HCT116 (cell line): ENCODE measurements at regions not wholly inside any gene's neighbourhood (a gene's known extent, or its start where the extent isn't known, plus 50 kb on each side); places are given as distances from the start of the nearest gene placed in this dataset.
A peak's percentile ranks its signal among the peaks of the same experiment; 100 is the strongest.

ENCODE experiments used
- ATAC-seq: fragments of 200-7000 bp; cut with Tn5 transposase; 2 replicates; pipeline ENCODE4 v1.9.1; 2020; ENCODE audit warnings: mild to moderate bottlenecking, moderate library complexity
- BruUV-seq: library from RNA; stranded (reverse); fragments of 400-500 nt; replicated peaks from 2 replicates; lab custom pipeline; 2021; lab: Mats Ljungman, UMichigan
- CTCF ChIA-PET: fragments of 300-600 bp; sonication (Branson Sonifier 250); formaldehyde crosslinking; loops from one replicate; lab custom pipeline; 2021; ENCODE audit warnings: antibody characterized with exemption; lab: Charles Lee
- POLR2A ChIA-PET: fragments of 300-600, 350-600 bp; sonication (Branson Sonifier 250); formaldehyde crosslinking; loops from one replicate; lab custom pipeline; 2021; ENCODE audit warnings: antibody characterized with exemption; lab: Charles Lee
- RAD21 ChIA-PET, 2 experiments: fragments of 300-600 bp; sonication (Branson Sonifier 250); formaldehyde crosslinking; loops; one replicate each; lab custom pipeline; 2023; ENCODE audit warnings: low total read pairs in 2 of 2; ENCODE audit not compliant: uncharacterized antibody in 2 of 2, unreplicated experiment in 2 of 2, low non-redundant PET in 1 of 2; lab: Charles Lee
- DNase-seq: peaks from one replicate; pipeline ENCODE4 v3.0.0-alpha.2; 2010; ENCODE audit warnings: low read depth, low spot score
- H2AFZ ChIP-seq: fragments of 200-600 bp; shearing (Covaris generic), sonication (generic); 2 replicates; pipeline ENCODE4 v1.6.1; 2017; ENCODE audit warnings: low read depth, mixed run types, mixed read lengths, antibody characterized with exemption, low read length; ENCODE audit not compliant: poor library complexity, severe bottlenecking
- H3K27ac ChIP-seq: 2 replicates; pipeline ENCODE4 v1.5.1; 2012; ENCODE audit warnings: low read depth, low read length
- H3K27me3 ChIP-seq: fragments of 200-600 bp; sonication (generic); 2 replicates; pipeline ENCODE4 v1.6.1; 2016; ENCODE audit warnings: mixed run types, low read length, mixed read lengths; ENCODE audit not compliant: insufficient read depth
- H3K36me3 ChIP-seq, 2 experiments: fragments of 200-500 bp in 1 of 2; fragments of 200-600 bp in 1 of 2; sonication (Bioruptor generic) in 1 of 2; sonication (generic) in 1 of 2; 2 replicates each; pipeline versions ENCODE4 v1.5.1 to v1.6.1; 2014 to 2016; ENCODE audit warnings: low read length in 2 of 2, inconsistent platforms in 1 of 2, mixed read lengths in 1 of 2, mixed run types in 1 of 2; ENCODE audit not compliant: insufficient read depth in 2 of 2, control insufficient read depth in 1 of 2
- H3K4me1 ChIP-seq, 2 experiments: fragments of 200-600 bp in 1 of 2; sonication (generic) in 1 of 2; 2 replicates each; pipeline versions ENCODE4 v1.5.1 to v1.6.1; 2012 to 2017; ENCODE audit warnings: low read length in 2 of 2, inconsistent platforms in 1 of 2, mild to moderate bottlenecking in 1 of 2, mixed read lengths in 1 of 2, mixed run types in 1 of 2, moderate library complexity in 1 of 2; ENCODE audit not compliant: insufficient read depth in 2 of 2, control insufficient read depth in 1 of 2
- H3K4me2 ChIP-seq: fragments of 200-600 bp; sonication (generic); 2 replicates; pipeline ENCODE4 v1.6.1; 2017; ENCODE audit warnings: mixed run types, low read length, mixed read lengths
- H3K4me3 ChIP-seq, 2 experiments: fragments of 200-600 bp in 1 of 2; sonication (generic) in 1 of 2; replicated peaks in 1 of 2; 2 replicates each; pipeline ENCODE4 v1.5.1; 2011 to 2016; ENCODE audit warnings: low read length in 2 of 2, control low read depth in 1 of 2, low read depth in 1 of 2, mild to moderate bottlenecking in 1 of 2, mixed read lengths in 1 of 2, mixed run types in 1 of 2
- H3K79me2 ChIP-seq: fragments of 200-600 bp; sonication (generic); 2 replicates; pipeline ENCODE4 v1.6.1; 2017; ENCODE audit warnings: mild to moderate bottlenecking, mixed run types, low read length, moderate library complexity, mixed read lengths; ENCODE audit not compliant: insufficient read depth
- H3K9ac ChIP-seq: fragments of 200-600 bp; sonication (generic); 2 replicates; pipeline ENCODE4 v1.6.1; 2016; ENCODE audit warnings: low read length, mixed read lengths
- H3K9me2 ChIP-seq: fragments of 200-600 bp; sonication (generic), shearing (Covaris generic); 2 replicates; pipeline ENCODE4 v1.6.1; 2017; ENCODE audit warnings: mixed run types, mild to moderate bottlenecking, moderate library complexity; ENCODE audit not compliant: insufficient read depth
- H3K9me3 ChIP-seq, 2 experiments: fragments of 200-500 bp in 1 of 2; fragments of 200-600 bp in 1 of 2; sonication (Bioruptor generic) in 1 of 2; sonication (generic) in 1 of 2; 2 replicates each; pipeline ENCODE4 v1.6.1; 2014 to 2017; ENCODE audit warnings: low read length in 2 of 2, mixed read lengths in 2 of 2, inconsistent platforms in 1 of 2, low read depth in 1 of 2, mild to moderate bottlenecking in 1 of 2, mixed run types in 1 of 2, moderate library complexity in 1 of 2; ENCODE audit not compliant: control insufficient read depth in 1 of 2, insufficient read depth in 1 of 2
- H4K20me1 ChIP-seq: fragments of 200-600 bp; sonication (generic), shearing (Covaris generic); 2 replicates; pipeline ENCODE4 v1.6.1; 2017; ENCODE audit warnings: mixed run types, mild to moderate bottlenecking, moderate library complexity; ENCODE audit not compliant: insufficient read depth
- ATF3 ChIP-seq: IDR thresholded peaks from 2 replicates; pipeline ENCODE4 v1.6.1; 2012
- CBX3 ChIP-seq: IDR thresholded peaks from 2 replicates; pipeline ENCODE4 v1.6.1; 2012; ENCODE audit warnings: low read depth
- CEBPB ChIP-seq: IDR thresholded peaks from 2 replicates; pipeline ENCODE4 v1.6.1; 2012; ENCODE audit warnings: low read depth
- EGR1 ChIP-seq: IDR thresholded peaks from 2 replicates; pipeline ENCODE4 v1.6.1; 2012; ENCODE audit warnings: low read depth
- ELF1 ChIP-seq: IDR thresholded peaks from 2 replicates; pipeline ENCODE4 v1.6.1; 2012; ENCODE audit warnings: low read depth, borderline replicate concordance
- FOSL1 ChIP-seq: IDR thresholded peaks from 2 replicates; pipeline ENCODE4 v1.6.1; 2012; ENCODE audit warnings: low read depth
- MAX ChIP-seq: IDR thresholded peaks from 2 replicates; pipeline ENCODE4 v1.6.1; 2012
- POLR2AphosphoS5 ChIP-seq: IDR thresholded peaks from 2 replicates; pipeline ENCODE4 v1.6.1; 2011; ENCODE audit warnings: mild to moderate bottlenecking, low read depth, low read length, moderate library complexity
- REST ChIP-seq: IDR thresholded peaks from 2 replicates; pipeline ENCODE4 v1.6.1; 2012; ENCODE audit warnings: low read depth
- SIN3A ChIP-seq: IDR thresholded peaks from 2 replicates; pipeline ENCODE4 v1.6.1; 2012; ENCODE audit warnings: low read depth
- TCF7L2 ChIP-seq: IDR thresholded peaks from 2 replicates; pipeline ENCODE4 v1.7.0; 2011; ENCODE audit warnings: borderline replicate concordance, inconsistent platforms; ENCODE audit not compliant: insufficient read depth, insufficient read length; ENCODE audit errors: extremely low read depth
- YY1 ChIP-seq: IDR thresholded peaks from 2 replicates; pipeline ENCODE4 v1.6.1; 2011; ENCODE audit warnings: low read length, low read depth, moderate library complexity, mild to moderate bottlenecking; ENCODE audit not compliant: insufficient replicate concordance; ENCODE audit errors: extremely low read depth
- ZFX ChIP-seq: fragments of 450-650 bp; IDR thresholded peaks from 2 replicates; pipeline ENCODE4 v1.6.1; 2017
- ZNF274 ChIP-seq: fragments of 200-500 bp; sonication (Bioruptor generic); IDR thresholded peaks from 2 replicates; pipeline ENCODE4 v1.6.1; 2014; ENCODE audit warnings: mild to moderate bottlenecking, low read depth, low read length, inconsistent platforms
- intact Hi-C: fragments of 100-400 bp; cut with micrococcal nuclease; formaldehyde crosslinking; loops from 2 replicates; pipeline ENCODE4 v1.10.0; 2022

GRCh38 chr10:61844116-61844822 is 57.2 kb upstream of the ARID5B start:
- no peak for TF ChIP-seq MAX
- TF ChIP-seq CEBPB, result no peak
- TF ChIP-seq TCF7L2, result no peak
- TF ChIP-seq ELF1, result no peak
- no peak for TF ChIP-seq ZNF274
- TF ChIP-seq YY1, result no peak
- TF ChIP-seq POLR2AphosphoS5, result no peak
- H3K27ac ChIP-seq, result no peak overlapping the region
- H3K79me2 ChIP-seq, result no peaks in the 10 kb centered on the region
- ChIA-PET CTCF (no interaction called here), POLR2A (no interaction called here), RAD21 (interaction anchor here in 1 of 2 experiments (1.2 kb wide), 1 partner anchor 53 kb away, joined by 3 read pairs; no protein-coding TSS in a partner anchor)
- H3K4me3 ChIP-seq, result no peak overlapping the region
- DNase-seq (no peak), ATAC-seq (no peak)
- no TSS peak for BruUV-seq
- intact Hi-C loops, result no loop called here
- H3K9ac ChIP-seq, result no peak overlapping the region
- H3K4me2 ChIP-seq, result 0 out of 2 replicates have a peak overlapping the region, but pooled peaks have one; percentile 3
- H3K36me3 ChIP-seq, result no peaks in the 10 kb centered on the region
- H2AFZ ChIP-seq, result peak overlapping the region; percentile 12
- peaks cover 11 to 34% of the 10 kb centered on the region in 2 experiments; a peak in 3 of 4 replicates for H3K4me1 ChIP-seq
- no peaks in the 10 kb centered on the region for H4K20me1 ChIP-seq
- no peaks in the 10 kb centered on the region for H3K9me3 ChIP-seq
- H3K27me3 ChIP-seq, result no peaks in the 10 kb centered on the region
- no peaks in the 10 kb centered on the region for H3K9me2 ChIP-seq

- Histone ChIP-seq H4K20me1 (no peaks in the 10 kb centered on the region), H3K27me3 (no peaks in the 10 kb centered on the region), H3K4me3 (no peak overlapping the region)
- TF ChIP-seq MAX, result no peak
- no peak for TF ChIP-seq ZNF274
- no peak for TF ChIP-seq POLR2AphosphoS5
- no peak for TF ChIP-seq REST
- TF ChIP-seq ZFX, result no peak
- no peak for TF ChIP-seq TCF7L2
- TF ChIP-seq EGR1, result no peak
- no peak for TF ChIP-seq CBX3
- no peak for TF ChIP-seq ATF3
- TF ChIP-seq SIN3A, result no peak
- TF ChIP-seq ELF1, result no peak
- no peak for TF ChIP-seq FOSL1
- TF ChIP-seq, all 23 proteins: peak for 0
- H3K4me1 ChIP-seq, result peaks cover 9 to 33% of the 10 kb centered on the region in 2 experiments; a peak in 3 of 4 replicates
- intact Hi-C loops, result no loop called here
- H3K27ac ChIP-seq, result no peak overlapping the region
- no peak overlapping the region for H3K4me2 ChIP-seq
- ChIA-PET RAD21 (no interaction called here), CTCF (no interaction called here), POLR2A (no interaction called here)
- ATAC-seq (no peak), DNase-seq (no peak)
- H3K9me3 ChIP-seq, result no peaks in the 10 kb centered on the region
- no peak overlapping the region for H2AFZ ChIP-seq
- BruUV-seq, result no TSS peak
- no peaks in the 10 kb centered on the region for H3K9me2 ChIP-seq
- H3K79me2 ChIP-seq, result no peaks in the 10 kb centered on the region
- no peak overlapping the region for H3K9ac ChIP-seq
- H3K36me3 ChIP-seq, result no peaks in the 10 kb centered on the region
These were observed 56.1 kb upstream of the ARID5B start for GRCh38 chr10:61845196-61845949.
